ENCODE measurements at regions not wholly inside any gene's neighbourhood (a gene's known extent, or its start where the extent isn't known, plus 50 kb on each side); places are given as distances from the start of the nearest gene placed in this dataset.
"Not testable (repeated sequence)": the region's sequence is repeated elsewhere in the genome, so short reads cannot be mapped to it uniquely, and the experiment has no call there.

GRCh38 chr10:11403646-11404045 lies 207.8 kb downstream of the USP6NL start:
- DNase-seq (ENCODE audit: low spot score) = not testable (repeated sequence)

DNA sequence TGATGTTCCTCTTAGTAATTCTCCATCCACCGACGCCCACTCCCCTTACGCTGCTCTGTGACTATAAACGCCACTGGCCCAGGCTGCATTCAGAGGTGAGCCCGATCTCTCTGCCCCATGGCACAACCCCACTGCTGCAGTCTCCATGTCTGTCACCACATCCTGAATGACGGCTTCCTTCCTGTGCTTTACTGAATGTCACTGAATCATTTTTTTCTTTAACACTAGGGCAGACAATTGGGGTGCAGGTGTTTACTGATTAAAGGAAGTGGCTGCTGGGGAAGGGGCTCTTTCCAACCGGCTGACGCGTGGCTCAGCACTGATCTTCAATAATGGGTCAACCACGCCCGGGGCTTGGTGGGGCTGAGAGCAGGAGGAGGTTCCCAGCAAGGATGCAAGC lies 208.3 kb downstream of the USP6NL start:
- DNase-seq (ENCODE audit: low spot score) = no peak
- ATAC-seq = no peak

More at GRCh38 chr10:11403646-11404045, 207.8 kb downstream of the USP6NL start:
- not testable (repeated sequence) for ATAC-seq

GRCh38 chr10:11402392-11402791 lies 209.1 kb downstream of the USP6NL start:
- ATAC-seq = no peak
- no peak for DNase-seq (ENCODE audit: low spot score)

GRCh38 chr10:11401264-11402235 lies 209.9 kb downstream of the USP6NL start:
- DNase-seq (ENCODE audit: low spot score) = no peak
- ATAC-seq = no peak

GRCh38 chr10:11397980-11398580 lies 213.4 kb downstream of the USP6NL start:
- peak; percentile 24 for ATAC-seq
- no peak for DNase-seq (ENCODE audit: low spot score)

DNA sequence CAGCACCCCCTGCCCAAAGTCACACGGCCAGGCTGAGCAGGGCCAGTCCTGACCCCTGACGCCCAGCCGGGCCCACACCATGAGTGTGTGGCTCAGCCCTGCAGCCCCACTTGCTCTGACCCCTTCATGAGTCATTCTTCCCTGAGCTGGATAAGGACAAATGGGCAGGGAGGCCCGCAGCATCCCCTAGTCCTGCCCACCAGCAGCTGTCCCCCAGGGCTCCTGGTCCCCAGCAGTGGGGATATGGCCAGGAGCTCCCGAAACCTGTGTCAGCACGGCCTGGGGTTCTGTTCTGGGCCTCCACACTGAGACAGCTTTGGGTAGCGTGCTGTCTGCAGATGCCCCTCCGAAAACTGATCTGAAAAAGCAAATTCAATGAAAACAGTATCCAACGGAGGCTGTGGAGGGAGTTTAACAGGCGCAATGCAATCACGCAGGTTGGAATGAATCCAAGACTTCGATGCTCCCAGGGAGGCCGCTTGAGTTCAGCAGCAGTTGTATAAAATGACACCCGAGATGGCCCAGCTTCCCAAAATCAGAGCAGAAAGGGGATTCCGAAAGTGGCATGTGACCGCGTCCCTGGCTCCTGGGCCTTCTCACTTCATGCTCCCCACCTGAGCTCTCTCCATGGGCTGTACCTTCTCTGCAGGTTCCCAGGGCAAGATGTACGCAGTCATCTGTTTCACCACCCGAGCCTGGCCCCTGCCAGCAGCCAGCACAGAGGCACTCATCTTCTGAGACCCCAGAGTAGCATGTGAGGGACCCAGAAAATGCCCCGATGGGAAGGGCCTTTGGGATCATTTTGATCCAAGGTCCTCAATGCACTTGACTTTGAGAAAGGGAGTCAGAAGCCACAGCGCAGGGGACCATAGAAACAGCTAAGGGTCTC lies 214.1 kb downstream of the USP6NL start:
- ATAC-seq = no peak
- DNase-seq (ENCODE audit: low spot score) = no peak

DNA sequence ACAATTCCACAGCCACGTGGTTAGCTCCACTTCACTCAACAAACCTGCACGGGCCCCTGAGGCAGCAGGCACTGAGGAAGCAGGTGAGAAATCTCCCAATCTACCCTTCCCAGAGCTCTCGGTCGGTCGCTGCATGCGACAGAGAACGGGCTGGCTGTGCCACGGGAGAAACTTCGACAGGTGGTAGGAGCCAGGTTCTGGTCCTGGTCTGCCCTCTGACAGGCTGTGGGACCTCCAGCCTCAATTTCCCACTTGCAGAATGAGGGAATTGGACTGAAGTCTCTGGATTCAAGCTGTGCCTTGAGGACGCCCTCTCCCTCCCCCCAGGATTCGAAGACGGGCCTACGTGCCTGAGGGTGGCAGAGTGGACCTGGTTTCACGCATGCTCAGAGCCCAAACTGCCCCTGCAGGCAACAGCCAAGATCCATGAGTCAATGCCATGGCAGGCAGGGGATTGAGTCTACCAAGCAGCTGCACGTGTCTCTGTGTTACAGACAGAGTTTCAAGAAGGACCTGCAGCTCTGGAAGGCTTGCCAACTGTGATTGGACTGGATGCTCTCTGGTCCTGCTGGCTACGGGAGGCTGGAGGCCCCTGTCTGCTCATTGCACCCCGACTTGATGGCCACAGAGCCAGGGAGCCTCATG lies 215.0 kb downstream of the USP6NL start:
- DNase-seq (ENCODE audit: low spot score) = no peak
- ATAC-seq = no peak

- DNase-seq (ENCODE audit: low spot score) (no peak), ATAC-seq (no peak)
Observed at GRCh38 chr10:11395581-11396310, 215.7 kb downstream of the USP6NL start.

DNA sequence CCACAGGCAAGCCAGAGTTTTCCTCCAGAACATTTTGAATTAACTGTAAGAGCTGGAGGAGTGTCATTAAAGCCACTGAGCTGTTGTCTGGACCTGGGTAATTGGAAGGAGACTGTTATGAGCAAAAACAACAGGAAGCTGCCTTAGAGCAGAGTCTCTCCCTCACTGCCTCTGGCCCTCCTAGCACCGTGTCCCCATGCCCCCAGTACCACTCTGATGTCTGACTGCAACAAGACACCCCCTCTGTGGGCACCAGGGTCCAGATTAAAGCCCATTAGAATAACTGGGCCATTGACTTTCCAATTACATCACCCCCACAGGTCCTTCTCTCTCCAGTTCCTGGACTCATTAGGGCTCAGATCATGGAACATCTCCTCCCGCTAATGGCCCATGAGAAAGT lies 216.3 kb downstream of the USP6NL start:
- no peak for ATAC-seq
- DNase-seq (ENCODE audit: low spot score) = no peak

- ATAC-seq (no peak), DNase-seq (ENCODE audit: low spot score) (no peak)
Observed at GRCh38 chr10:11393858-11394257, 217.6 kb downstream of the USP6NL start.

- ATAC-seq (no peak), DNase-seq (ENCODE audit: low spot score) (no peak)
Observed at GRCh38 chr10:11392776-11393175, 218.7 kb downstream of the USP6NL start.

GRCh38 chr10:11388996-11389395 lies 222.5 kb downstream of the USP6NL start:
- DNase-seq (ENCODE audit: low spot score) (no peak), ATAC-seq (no peak)

- no peak for ATAC-seq
- DNase-seq (ENCODE audit: low spot score) = no peak
Observed at GRCh38 chr10:11387551-11388222, 223.8 kb downstream of the USP6NL start.

GRCh38 chr10:11387044-11387443 lies 224.4 kb downstream of the USP6NL start:
- no peak for ATAC-seq
- no peak for DNase-seq (ENCODE audit: low spot score)
